ENCODE measurements at regions not wholly inside any gene's neighbourhood (a gene's known extent, or its start where the extent isn't known, plus 50 kb on each side); places are given as distances from the start of the nearest gene placed in this dataset.
"Not testable (repeated sequence)": the region's sequence is repeated elsewhere in the genome, so short reads cannot be mapped to it uniquely, and the experiment has no call there.

- DNase-seq: not testable (repeated sequence)
Observed at GRCh38 chr7:119300341-119300740, 972.6 kb upstream of the KCND2 start.

- DNase-seq: no peak
Observed at GRCh38 chr7:119320316-119320715, 952.7 kb upstream of the KCND2 start.

GRCh38 chr7:119329715-119330114 lies 943.3 kb upstream of the KCND2 start:
- no peak for DNase-seq

DNA sequence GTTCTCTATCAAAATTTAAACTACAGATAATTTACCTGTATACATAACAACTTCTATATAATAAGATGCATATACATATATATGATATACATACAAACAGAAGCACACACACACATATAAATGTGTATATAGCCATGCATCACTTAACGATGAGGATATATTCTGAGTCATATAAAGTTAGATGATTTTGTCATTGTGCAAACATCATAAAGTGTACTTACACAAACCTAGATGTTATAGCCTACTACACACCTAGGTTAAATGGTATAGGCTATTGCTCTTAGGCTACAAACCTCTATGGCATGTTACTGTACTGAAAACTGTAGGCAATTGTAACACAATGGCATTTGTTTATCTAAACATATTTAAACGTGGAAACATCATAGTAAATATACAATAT lies 937.6 kb upstream of the KCND2 start:
- DNase-seq: no peak

- no peak for DNase-seq
Observed at GRCh38 chr7:119341822-119342221, 931.2 kb upstream of the KCND2 start.

DNA sequence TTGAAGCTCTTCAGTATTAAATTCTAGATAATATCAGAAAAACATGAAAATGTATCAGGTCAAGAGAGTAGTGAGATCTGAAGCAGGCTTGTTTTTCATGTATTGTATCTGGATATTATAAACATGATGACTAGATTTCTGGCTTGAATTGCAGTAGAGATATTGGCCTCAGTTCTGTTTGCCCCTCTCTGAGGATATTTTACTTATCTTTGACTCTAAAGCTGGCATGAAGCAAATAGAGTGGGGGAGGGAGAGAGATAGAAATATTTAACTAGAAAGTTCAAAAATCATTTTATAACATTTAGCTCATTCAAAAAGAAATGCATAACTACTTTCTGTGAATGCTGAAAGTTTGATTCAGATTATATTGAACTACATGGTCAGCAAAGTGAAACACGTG lies 929.7 kb upstream of the KCND2 start:
- no peak for DNase-seq

DNA sequence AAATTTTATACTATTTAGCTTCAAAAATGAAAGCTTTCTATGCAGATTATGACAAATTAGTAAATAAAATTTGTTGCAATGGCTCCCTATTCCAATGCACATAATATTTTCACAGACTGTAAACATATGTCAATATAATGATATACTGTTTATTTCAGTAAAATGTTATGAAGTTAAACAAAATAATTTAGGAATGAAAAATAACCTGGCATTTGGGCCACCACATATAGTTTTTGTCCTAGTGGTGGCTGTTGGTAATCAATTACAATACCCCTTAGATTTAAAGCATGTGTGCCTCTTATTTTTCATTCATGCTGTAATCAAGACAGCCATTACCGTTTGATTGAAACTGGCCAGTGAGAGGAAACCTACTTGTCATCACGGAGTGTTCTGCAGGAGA lies 928.5 kb upstream of the KCND2 start:
- no peak for DNase-seq

DNA sequence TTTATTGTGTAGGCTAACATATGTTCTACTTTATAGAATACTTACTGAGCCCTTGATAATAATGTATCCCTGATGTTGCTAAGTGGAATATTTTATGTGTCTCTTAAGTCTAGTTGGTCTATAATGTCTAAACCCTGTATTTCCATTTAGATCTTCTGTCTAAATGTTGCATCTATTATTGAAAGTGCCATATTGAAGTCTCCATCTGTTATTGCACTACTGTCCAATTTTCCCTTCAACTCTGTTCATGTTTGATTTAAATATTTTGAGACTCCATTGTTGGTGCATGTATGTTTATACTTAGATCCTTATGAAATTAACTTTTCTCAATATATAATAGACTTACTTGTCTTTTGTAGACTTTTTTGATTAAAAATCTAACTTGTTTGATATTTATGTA lies 924.5 kb upstream of the KCND2 start:
- no peak for DNase-seq

- DNase-seq: no peak
Observed at GRCh38 chr7:119350334-119350733, 922.6 kb upstream of the KCND2 start.

DNA sequence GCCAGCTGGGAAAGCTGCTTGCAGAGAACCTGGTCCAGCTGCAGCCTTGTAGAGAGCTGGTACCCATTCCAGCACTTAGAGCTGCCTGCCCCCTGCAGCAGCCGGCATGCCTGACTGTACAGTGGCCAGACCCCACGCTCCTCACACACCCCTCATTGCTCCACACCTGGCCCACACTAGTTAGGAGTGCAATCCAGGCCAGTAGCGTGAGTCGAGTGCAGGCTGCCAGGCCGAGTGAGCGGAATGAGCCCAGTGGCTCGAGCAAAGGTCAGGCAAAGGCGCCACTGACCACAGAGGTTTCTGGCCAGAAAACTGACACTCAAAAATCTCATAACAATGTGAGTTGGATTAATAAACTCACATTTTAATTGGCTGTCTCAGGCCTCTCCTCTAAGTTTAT lies 921.7 kb upstream of the KCND2 start:
- DNase-seq: no peak

DNA sequence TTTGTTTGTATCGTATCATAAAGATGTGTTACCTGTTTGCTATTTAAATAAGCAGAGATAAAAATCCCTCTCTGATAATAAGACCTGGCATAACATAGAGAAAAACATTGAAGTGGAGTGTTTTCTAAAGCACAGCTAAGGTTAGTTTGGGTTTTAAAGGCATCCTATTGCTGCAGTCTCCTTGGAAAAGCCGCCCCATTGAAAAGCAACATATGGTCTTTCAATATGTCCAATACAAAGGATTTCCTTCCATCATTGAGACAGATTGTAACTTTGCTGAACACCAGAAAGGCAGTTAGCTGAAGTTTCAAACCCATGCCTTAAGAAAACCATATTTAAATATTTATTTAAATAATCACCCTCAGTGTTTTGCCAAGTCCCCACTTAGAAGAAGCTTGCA lies 898.5 kb upstream of the KCND2 start:
- DNase-seq: no peak

DNA sequence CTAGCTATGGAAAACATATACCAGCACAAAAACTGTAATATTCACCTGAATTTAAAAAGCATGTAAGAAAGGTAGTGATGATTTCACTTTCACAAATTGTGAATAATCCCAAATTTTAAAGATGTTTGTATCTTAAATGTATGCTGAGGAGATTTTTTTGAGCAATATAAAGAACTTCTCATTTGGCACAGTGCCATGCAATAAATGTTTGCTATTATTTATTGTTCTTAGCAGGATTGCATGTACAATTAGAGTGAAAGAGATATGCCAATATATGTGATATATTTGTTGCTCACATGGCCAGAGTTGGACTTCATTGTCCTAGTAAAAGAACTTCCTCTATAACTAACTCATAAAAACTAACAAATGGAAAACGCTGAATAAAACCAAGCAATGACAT lies 895.1 kb upstream of the KCND2 start:
- DNase-seq: no peak

DNA sequence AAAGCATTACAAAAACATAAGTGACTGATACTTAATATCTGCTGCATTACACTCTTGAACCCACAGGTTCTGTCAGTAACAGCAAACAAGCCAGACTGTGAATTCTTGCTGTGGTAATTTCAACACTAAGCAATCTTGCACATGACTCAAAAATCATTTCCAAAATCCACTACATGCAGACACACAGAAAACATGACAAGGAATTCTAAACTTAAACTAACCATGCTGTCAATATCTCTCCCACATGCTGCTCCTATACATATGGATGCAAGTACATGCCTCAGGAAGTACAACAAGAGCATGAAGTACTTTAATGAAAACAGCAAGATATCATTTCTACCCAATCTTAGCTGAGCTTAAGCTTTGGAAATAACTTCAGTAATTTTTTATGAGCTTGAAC lies 890.2 kb upstream of the KCND2 start:
- no peak for DNase-seq

- no peak for DNase-seq
Observed at GRCh38 chr7:119395024-119395423, 878.0 kb upstream of the KCND2 start.

DNA sequence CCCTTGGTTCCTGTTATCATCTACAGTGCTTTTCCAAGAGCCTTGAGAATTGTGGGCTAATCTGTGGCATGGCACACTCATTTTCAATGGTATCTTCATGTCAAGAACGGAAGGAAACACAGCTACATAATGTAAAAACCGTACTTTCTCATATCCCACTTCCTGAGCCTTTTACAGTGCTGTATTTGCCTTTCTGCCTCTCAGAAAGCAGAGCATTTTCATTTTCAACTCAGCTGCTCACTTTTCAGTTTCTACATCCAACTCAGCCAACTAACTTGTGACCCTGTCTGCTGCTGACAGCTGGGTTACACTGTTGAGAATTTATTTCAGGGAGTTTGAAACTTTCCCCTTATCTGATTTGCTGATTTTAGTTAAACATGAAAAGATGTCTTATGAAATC lies 875.8 kb upstream of the KCND2 start:
- DNase-seq: no peak

DNA sequence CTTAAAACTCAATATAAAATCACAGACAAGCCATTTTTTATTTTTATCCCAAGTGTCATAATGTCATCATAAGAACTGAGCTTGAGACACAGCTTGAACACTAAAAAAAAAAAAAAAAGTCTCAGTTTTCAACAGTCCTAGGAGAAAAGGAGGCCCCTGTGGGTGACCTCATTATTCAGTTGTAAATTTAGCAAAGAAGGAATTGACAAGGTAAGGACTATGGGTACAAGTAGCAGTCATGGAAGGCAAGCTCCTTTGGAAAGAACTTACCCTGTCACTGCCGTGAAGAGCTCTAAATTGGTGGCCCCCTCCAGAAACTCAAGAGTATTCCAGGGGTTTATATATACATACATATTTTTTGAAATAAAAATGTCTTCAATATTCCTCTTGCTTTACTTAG lies 864.4 kb upstream of the KCND2 start:
- DNase-seq: no peak

GRCh38 chr7:119413314-119413805 lies 859.6 kb upstream of the KCND2 start:
- no peak for DNase-seq

DNA sequence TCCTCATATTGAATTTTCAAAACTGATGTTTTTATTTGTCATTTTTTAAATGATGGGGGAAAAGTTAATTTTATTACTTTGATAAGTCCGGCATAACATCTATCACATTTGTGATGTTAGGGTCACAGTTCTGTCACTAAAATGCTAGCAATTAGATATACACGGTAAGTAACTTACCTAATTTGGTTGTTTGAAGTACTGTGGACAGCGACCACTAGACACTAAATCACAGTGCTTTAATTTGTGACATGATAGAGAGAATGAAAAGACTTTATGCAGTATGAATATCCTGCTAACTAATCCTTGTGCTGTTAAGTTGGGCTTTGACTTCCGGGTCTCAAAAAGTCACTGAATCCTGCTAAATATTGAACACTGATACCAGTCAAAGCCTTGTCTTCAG lies 857.3 kb upstream of the KCND2 start:
- no peak for DNase-seq

- no peak for DNase-seq
Observed at GRCh38 chr7:119421657-119422056, 851.3 kb upstream of the KCND2 start.

- no peak for DNase-seq
Observed at GRCh38 chr7:119436882-119437281, 836.1 kb upstream of the KCND2 start.

- DNase-seq: no peak
Observed at GRCh38 chr7:119438315-119438714, 834.7 kb upstream of the KCND2 start.

DNA sequence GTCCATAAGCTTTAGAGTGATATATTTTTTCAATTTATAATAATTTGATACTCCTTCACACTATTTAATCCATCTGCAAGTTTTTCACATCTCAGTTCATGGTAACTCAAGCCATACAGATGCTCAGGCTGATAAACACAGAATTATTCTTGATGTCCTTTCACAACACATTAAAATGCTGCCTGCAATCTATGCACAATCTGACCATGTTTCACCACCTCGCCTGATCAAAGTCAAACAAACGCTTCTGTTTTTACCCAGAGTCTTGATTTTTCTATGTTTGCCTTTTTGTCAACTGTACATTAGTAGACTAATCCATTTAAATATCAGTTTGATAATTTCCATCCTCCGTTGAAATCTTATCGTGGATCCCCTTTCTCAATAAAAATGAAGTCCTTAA lies 833.8 kb upstream of the KCND2 start:
- DNase-seq: no peak

- DNase-seq: no peak
Observed at GRCh38 chr7:119452401-119452800, 820.6 kb upstream of the KCND2 start.

- DNase-seq: no peak
Observed at GRCh38 chr7:119465798-119466305, 807.1 kb upstream of the KCND2 start.

DNA sequence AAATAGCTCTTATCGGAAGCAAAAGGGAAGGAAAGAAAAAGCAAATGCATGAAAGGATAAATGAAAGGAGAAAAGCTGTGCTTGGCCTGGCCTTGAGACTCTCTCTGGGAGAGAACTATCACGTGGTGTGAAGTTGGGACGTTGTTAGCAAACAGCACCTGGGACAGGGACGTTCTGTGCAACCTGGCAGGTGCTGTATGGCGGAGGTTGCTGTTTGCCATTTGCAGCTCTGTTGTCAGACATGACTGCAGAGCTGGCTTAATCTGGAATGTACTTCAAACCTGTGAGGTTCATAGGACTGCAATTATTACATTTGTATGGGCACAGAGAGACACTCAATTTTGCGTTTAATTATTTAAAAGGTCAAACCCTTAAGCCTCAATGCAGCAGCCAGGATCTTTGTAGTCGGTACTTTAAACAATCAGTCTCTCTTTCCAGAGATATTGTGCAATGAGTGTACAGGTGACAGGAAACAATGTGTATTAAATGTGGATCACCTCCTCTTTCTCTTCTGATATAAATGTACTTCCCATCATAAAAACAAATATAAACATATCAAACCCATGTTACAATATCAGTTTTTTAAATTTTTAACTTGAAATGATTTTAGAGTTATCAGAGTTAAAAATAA lies 800.5 kb upstream of the KCND2 start:
- DNase-seq: no peak
